Left ventricle myocardium inferior (tissue), 1 donor: ENCODE measurements at regions not wholly inside any gene's neighbourhood (a gene's known extent, or its start where the extent isn't known, plus 50 kb on each side); places are given as distances from the start of the nearest gene placed in this dataset.

Source experiments
- DNase-seq: peaks from one replicate; pipeline ENCODE4 v3.0.0-alpha.2; 2020
- H3K27ac ChIP-seq: fragments of 200-600 bp; replicated peaks from 2 replicates; pipeline ENCODE4 v1.8.0; 2021
- H3K27me3 ChIP-seq: fragments of 200-600 bp; 2 replicates; pipeline ENCODE4 v1.8.0; 2021; ENCODE audit warnings: low read depth
- H3K36me3 ChIP-seq: fragments of 200-600 bp; 2 replicates; pipeline ENCODE4 v1.8.0; 2021
- H3K4me1 ChIP-seq: fragments of 200-600 bp; 2 replicates; pipeline ENCODE4 v1.8.0; 2021
- H3K4me3 ChIP-seq: fragments of 200-600 bp; 2 replicates; pipeline ENCODE4 v1.8.0; 2021; ENCODE audit warnings: mild to moderate bottlenecking, moderate library complexity
- H3K9me3 ChIP-seq: fragments of 200-600 bp; replicated peaks from 2 replicates; pipeline ENCODE4 v1.8.0; 2021
- CTCF ChIP-seq: fragments of 200-600 bp; IDR thresholded peaks from 2 replicates; pipeline ENCODE4 v1.8.0; 2021; ENCODE audit warnings: antibody characterized with exemption, mild to moderate bottlenecking, borderline replicate concordance
- intact Hi-C: fragments of 100-400 bp; cut with micrococcal nuclease; formaldehyde crosslinking; loops from one replicate; pipeline ENCODE4 v1.11.0; 2022
- donor health status: DM: no; HTN: yes; CAD: no; lungs with severe emphysema.

GRCh38 chr11:116257092-116257491 lies 515.7 kb downstream of the BUD13 start:
- no peak for DNase-seq
- intact Hi-C loops, result no loop called here
- Histone ChIP-seq H3K9me3 (no peaks in the 10 kb centered on the region), H3K4me1 (no peaks in the 10 kb centered on the region), H3K27ac (no peak overlapping the region), H3K27me3 (peaks cover 73% of the 10 kb centered on the region), H3K36me3 (no peaks in the 10 kb centered on the region), H3K4me3 (no peak overlapping the region)
- TF ChIP-seq CTCF, result no peak

GRCh38 chr11:116256215-116256614 lies 516.6 kb downstream of the BUD13 start:
- no peak overlapping the region for H3K4me3 ChIP-seq
- TF ChIP-seq CTCF, result no peak
- intact Hi-C loops, result no loop called here
- no peaks in the 10 kb centered on the region for H3K36me3 ChIP-seq
- H3K9me3 ChIP-seq, result no peaks in the 10 kb centered on the region
- no peak overlapping the region for H3K27ac ChIP-seq
- H3K27me3 ChIP-seq, result peaks cover 72% of the 10 kb centered on the region
- DNase-seq, result no peak
- no peaks in the 10 kb centered on the region for H3K4me1 ChIP-seq

GRCh38 chr11:116255321-116255953 lies 517.4 kb downstream of the BUD13 start:
- no peak for TF ChIP-seq CTCF
- Histone ChIP-seq H3K9me3 (no peaks in the 10 kb centered on the region), H3K4me3 (no peak overlapping the region), H3K27ac (no peak overlapping the region), H3K4me1 (no peaks in the 10 kb centered on the region), H3K36me3 (no peaks in the 10 kb centered on the region), H3K27me3 (peaks cover 66% of the 10 kb centered on the region)
- DNase-seq, result no peak
- intact Hi-C loops, result no loop called here

GRCh38 chr11:116250155-116250554 lies 522.6 kb downstream of the BUD13 start:
- H3K4me1 ChIP-seq, result no peaks in the 10 kb centered on the region
- TF ChIP-seq CTCF, result no peak
- intact Hi-C loops, result no loop called here

GRCh38 chr11:116249561-116249960 lies 523.2 kb downstream of the BUD13 start:
- Histone ChIP-seq H3K9me3 (no peaks in the 10 kb centered on the region), H3K27me3 (peaks cover 49% of the 10 kb centered on the region), H3K4me1 (no peaks in the 10 kb centered on the region), H3K36me3 (no peaks in the 10 kb centered on the region), H3K27ac (no peak overlapping the region), H3K4me3 (no peak overlapping the region)
- DNase-seq, result no peak
- no peak for TF ChIP-seq CTCF
- intact Hi-C loops, result no loop called here

More at GRCh38 chr11:116250155-116250554, 522.6 kb downstream of the BUD13 start:
- Histone ChIP-seq H3K9me3 (no peaks in the 10 kb centered on the region), H3K36me3 (no peaks in the 10 kb centered on the region), H3K4me3 (no peak overlapping the region), H3K27me3 (peaks cover 49% of the 10 kb centered on the region), H3K27ac (no peak overlapping the region)
- DNase-seq, result no peak

GRCh38 chr11:116244889-116245288 lies 527.9 kb downstream of the BUD13 start:
- no peak for TF ChIP-seq CTCF
- Histone ChIP-seq H3K4me1 (no peaks in the 10 kb centered on the region), H3K27ac (no peak overlapping the region), H3K9me3 (no peaks in the 10 kb centered on the region), H3K27me3 (peaks cover 32% of the 10 kb centered on the region), H3K4me3 (no peak overlapping the region), H3K36me3 (no peaks in the 10 kb centered on the region)
- intact Hi-C loops, result no loop called here
- no peak for DNase-seq
